ACHN (cell line): ENCODE measurements at regions not wholly inside any gene's neighbourhood (a gene's known extent, or its start where the extent isn't known, plus 50 kb on each side); places are given as distances from the start of the nearest gene placed in this dataset.
"Not testable (repeated sequence)": the region's sequence is repeated elsewhere in the genome, so short reads cannot be mapped to it uniquely, and the experiment has no call there.

Experiments
- DNase-seq: peaks from one replicate; pipeline ENCODE4 v3.0.0-alpha.2; 2015
- in situ Hi-C: cut with HindIII; loops from 2 replicates; pipeline ENCODE4 v1.10.0; 2017; ENCODE audit warnings: low sequenced_read_pairs, low pct_ligation_motif_present, low pct_unique_long_range_greater_than_20kb

- in situ Hi-C loops: no loop called here
Observed at GRCh38 chr9:22170556-22170955, 161.5 kb upstream of the CDKN2B start.

GRCh38 chr9:22170990-22171670 is 162.0 kb upstream of the CDKN2B start:
- no peak for DNase-seq
- in situ Hi-C loops: no loop called here

More at GRCh38 chr9:22170556-22170955, 161.5 kb upstream of the CDKN2B start:
- DNase-seq: no peak

GRCh38 chr9:22171691-22172090 is 162.6 kb upstream of the CDKN2B start:
- no peak for DNase-seq
- in situ Hi-C loops: no loop called here

GRCh38 chr9:22173908-22174307 is 164.8 kb upstream of the CDKN2B start:
- DNase-seq: no peak
- in situ Hi-C loops: no loop called here

- in situ Hi-C loops: no loop called here
- no peak for DNase-seq
Observed at GRCh38 chr9:22175972-22176545, 167.0 kb upstream of the CDKN2B start.

- in situ Hi-C loops, DNase-seq: not testable (repeated sequence)
Observed at GRCh38 chr9:22181021-22181420, 171.9 kb upstream of the CDKN2B start.

GRCh38 chr9:22189471-22189870 is 180.4 kb upstream of the CDKN2B start:
- no peak for DNase-seq
- in situ Hi-C loops: no loop called here

- not testable (repeated sequence) for DNase-seq
Observed at GRCh38 chr9:22197000-22197399, 187.9 kb upstream of the CDKN2B start.

GRCh38 chr9:22198681-22199080 is 189.6 kb upstream of the CDKN2B start:
- in situ Hi-C loops: no loop called here
- DNase-seq: no peak

More at GRCh38 chr9:22197000-22197399, 187.9 kb upstream of the CDKN2B start:
- in situ Hi-C loops: not testable (repeated sequence)

- in situ Hi-C loops: no loop called here
- DNase-seq: no peak
Observed at GRCh38 chr9:22201256-22201655, 192.2 kb upstream of the CDKN2B start.

- no peak for DNase-seq
- in situ Hi-C loops: no loop called here
Observed at GRCh38 chr9:22203371-22204138, 194.4 kb upstream of the CDKN2B start.

GRCh38 chr9:22204240-22204639 is 195.1 kb upstream of the CDKN2B start:
- in situ Hi-C loops: no loop called here

GRCh38 chr9:22206833-22207232 is 197.7 kb upstream of the CDKN2B start:
- in situ Hi-C loops: no loop called here
- no peak for DNase-seq

More at GRCh38 chr9:22204240-22204639, 195.1 kb upstream of the CDKN2B start:
- DNase-seq: no peak

GRCh38 chr9:22208846-22209585 is 199.9 kb upstream of the CDKN2B start:
- in situ Hi-C loops: no loop called here
- peak; percentile 22 for DNase-seq

GRCh38 chr9:22210262-22210661 is 201.2 kb upstream of the CDKN2B start:
- DNase-seq: no peak
- in situ Hi-C loops: no loop called here

- in situ Hi-C loops: no loop called here
- DNase-seq: no peak
Observed at GRCh38 chr9:22210936-22211335, 201.8 kb upstream of the CDKN2B start.

GRCh38 chr9:22211588-22212360 is 202.7 kb upstream of the CDKN2B start:
- in situ Hi-C loops: no loop called here
- DNase-seq: peak; percentile 92

- DNase-seq: no peak
- in situ Hi-C loops: no loop called here
Observed at GRCh38 chr9:22214021-22214420, 204.9 kb upstream of the CDKN2B start.
